ENCODE measurements at regions not wholly inside any gene's neighbourhood (a gene's known extent, or its start where the extent isn't known, plus 50 kb on each side); places are given as distances from the start of the nearest gene placed in this dataset.

- intact Hi-C loops (cut with DNase I), result no loop called here
- Histone ChIP-seq H3K27ac (no peak overlapping the region), H3K4me1 (peaks cover 7 to 26% (median 15%) of the 10 kb centered on the region in 3 donors), H3K36me3 (no peaks in the 10 kb centered on the region), H3K9me3 (no peaks in the 10 kb centered on the region), H3K4me3 (no peak overlapping the region), H3K27me3 (no peaks in the 10 kb centered on the region)
- WGBS, 2 donors, result 43 to 68% methylated on average over 2 to 3 of the region's 3 CpGs
- no peak for DNase-seq
- no peak for TF ChIP-seq POLR2A (IDR thresholded peaks at IDR 0.05)
- no peak for TF ChIP-seq CTCF (IDR thresholded peaks at IDR 0.05)
Measured at GRCh38 chr7:142380069-142380468, 122.2 kb upstream of the PRSS58 start.

GRCh38 chr7:142379201-142379885 is 121.5 kb upstream of the PRSS58 start:
- no peaks in the 10 kb centered on the region for H3K36me3 ChIP-seq
- intact Hi-C loops (cut with DNase I), result no loop called here
- no peak for DNase-seq
- TF ChIP-seq CTCF (IDR thresholded peaks at IDR 0.05) (no peak), POLR2A (IDR thresholded peaks at IDR 0.05) (no peak)
- no peaks in the 10 kb centered on the region for H3K9me3 ChIP-seq
- peaks cover 7 to 26% (median 12%) of the 10 kb centered on the region in 3 donors for H3K4me1 ChIP-seq
- H3K27ac ChIP-seq, result no peak overlapping the region
- no peaks in the 10 kb centered on the region for H3K27me3 ChIP-seq
- WGBS, 2 donors, result 74 to 83% methylated on average over 6 of the region's 6 CpGs
- no peak overlapping the region for H3K4me3 ChIP-seq

- Histone ChIP-seq H3K27ac (no peak overlapping the region), H3K36me3 (no peaks in the 10 kb centered on the region), H3K27me3 (no peaks in the 10 kb centered on the region), H3K4me3 (no peak overlapping the region), H3K9me3 (no peaks in the 10 kb centered on the region), H3K4me1 (peaks cover 7 to 38% (median 12%) of the 10 kb centered on the region in 3 donors)
- intact Hi-C loops (cut with DNase I), result no loop called here
- 92 to 96% methylated on average over 2 of the region's 2 CpGs for WGBS, 2 donors
- no peak for DNase-seq
- no peak for TF ChIP-seq CTCF (IDR thresholded peaks at IDR 0.05)
- no peak for TF ChIP-seq POLR2A (IDR thresholded peaks at IDR 0.05)
Measured at GRCh38 chr7:142377567-142377966, 119.7 kb upstream of the PRSS58 start.

GRCh38 chr7:142376356-142376997 is 118.6 kb upstream of the PRSS58 start:
- no peaks in the 10 kb centered on the region for H3K36me3 ChIP-seq
- TF ChIP-seq POLR2A (IDR thresholded peaks at IDR 0.05), result no peak
- TF ChIP-seq CTCF (IDR thresholded peaks at IDR 0.05), result no peak
- H3K4me3 ChIP-seq, result no peak overlapping the region
- intact Hi-C loops (cut with DNase I), result no loop called here
- no peak for DNase-seq
- H3K9me3 ChIP-seq, result no peaks in the 10 kb centered on the region
- no peaks in the 10 kb centered on the region for H3K27me3 ChIP-seq
- WGBS, 2 donors, result 54 to 58% methylated on average over 6 of the region's 6 CpGs
- peak overlapping the region in 3 of 4 donors; percentile 57 to 73 (median 59) for H3K27ac ChIP-seq
- peaks cover 7 to 44% (median 12%) of the 10 kb centered on the region in 3 donors for H3K4me1 ChIP-seq

GRCh38 chr7:142375710-142376313 is 118.0 kb upstream of the PRSS58 start:
- Histone ChIP-seq H3K9me3 (no peaks in the 10 kb centered on the region), H3K27me3 (no peaks in the 10 kb centered on the region), H3K36me3 (no peaks in the 10 kb centered on the region), H3K4me1 (peaks cover 7 to 44% (median 12%) of the 10 kb centered on the region in 3 donors), H3K27ac (peak overlapping the region; percentile 49 to 73 (median 58)), H3K4me3 (no peak overlapping the region)
- intact Hi-C loops (cut with DNase I), result no loop called here
- 19 to 53% methylated on average over 1 to 4 of the region's 4 CpGs for WGBS, 2 donors
- no peak for DNase-seq
- TF ChIP-seq POLR2A (IDR thresholded peaks at IDR 0.05) (no peak), CTCF (IDR thresholded peaks at IDR 0.05) (peak in 4 of 6 experiments; percentile 10 to 46 (median 27))
